Lung (tissue), 11 donors: ENCODE measurements at regions not wholly inside any gene's neighbourhood (a gene's known extent, or its start where the extent isn't known, plus 50 kb on each side); places are given as distances from the start of the nearest gene placed in this dataset.

ENCODE experiments used
- ATAC-seq: fragments of 200-7000 bp; cut with Tn5 transposase; one replicate; pipeline ENCODE4 v1.9.1; 2020; ENCODE audit warnings: moderate number of reproducible peaks; ENCODE audit not compliant: insufficient read depth, low FRiP score
- DNase-seq, 3 donors: peaks; one replicate each; pipeline ENCODE4 v3.0.0-alpha.2; 2013 to 2017
- H3K27ac ChIP-seq, 2 donors: one replicate each; pipeline ENCODE4 v1.5.1; 2013; ENCODE audit warnings: mild to moderate bottlenecking in 2 of 2, moderate library complexity in 2 of 2, control low read depth in 1 of 2, inconsistent platforms in 1 of 2, low read depth in 1 of 2, low read length in 1 of 2
- H3K27me3 ChIP-seq, 3 donors: one replicate each; pipeline ENCODE4 v1.5.1; 2013; ENCODE audit warnings: low read length in 2 of 3; ENCODE audit not compliant: control insufficient read depth in 3 of 3, insufficient read depth in 3 of 3
- H3K36me3 ChIP-seq, 4 donors: one replicate each; pipeline ENCODE4 v1.5.1; 2013; ENCODE audit warnings: low read length in 4 of 4, mild to moderate bottlenecking in 1 of 4, moderate library complexity in 1 of 4; ENCODE audit not compliant: control insufficient read depth in 4 of 4, insufficient read depth in 4 of 4
- H3K4me1 ChIP-seq, 5 donors: one replicate each; pipeline ENCODE4 v1.5.1; 2013; ENCODE audit warnings: low read length in 5 of 5, mild to moderate bottlenecking in 2 of 5, moderate library complexity in 1 of 5; ENCODE audit not compliant: control insufficient read depth in 5 of 5, insufficient read depth in 5 of 5
- H3K4me3 ChIP-seq: one replicate; pipeline ENCODE4 v1.5.1; 2013; ENCODE audit warnings: mild to moderate bottlenecking, control low read depth, moderate library complexity
- H3K9ac ChIP-seq, 2 donors: one replicate each; pipeline ENCODE4 v1.5.1; 2013; ENCODE audit warnings: low read length in 2 of 2, control low read depth in 1 of 2; ENCODE audit not compliant: insufficient read depth in 1 of 2
- H3K9me3 ChIP-seq, 4 donors: one replicate each; pipeline ENCODE4 v1.5.1; 2013; ENCODE audit warnings: low read length in 3 of 4, mild to moderate bottlenecking in 1 of 4, moderate library complexity in 1 of 4; ENCODE audit not compliant: control insufficient read depth in 4 of 4, insufficient read depth in 3 of 4
- CTCF ChIP-seq: IDR thresholded peaks from 2 replicates; pipeline ENCODE4 v1.5.1; 2012; ENCODE audit warnings: mild to moderate bottlenecking; ENCODE audit errors: control extremely low read depth, extremely low read depth
- WGBS, 2 donors: extraction: QIAGEN DNeasy Blood & Tissue Kit; methylation state at CpG; one replicate each; pipeline ENCODE4 v1.1.7; 2013; 5-methylcytosine and 5-hydroxymethylcytosine counted together
- donor health status: control.
- donor health status: control.
- donor health status: Bipolar disorder and iron deficiency.
- donor health status: healthy.
- donor health status: DM: yes; HTN: yes; CAD: no.

GRCh38 chr14:79992407-79993198 is 218.7 kb downstream of the DIO2 start:
- TF ChIP-seq CTCF: no peak
- WGBS, 2 donors: 9 to 25% methylated on average over 4 of the region's 4 CpGs

GRCh38 chr14:79991866-79992265 is 219.4 kb downstream of the DIO2 start:
- Histone ChIP-seq H3K4me3 (no peak overlapping the region), H3K36me3 (no peaks in the 10 kb centered on the region), H3K4me1 (peaks cover 0 to 7% (median 0%) of the 10 kb centered on the region in 5 donors), H3K27me3 (no peaks in the 10 kb centered on the region), H3K9me3 (no peaks in the 10 kb centered on the region), H3K9ac (no peak overlapping the region), H3K27ac (no peak overlapping the region)
- DNase-seq: no peak
- no peak for TF ChIP-seq CTCF
- no peak for ATAC-seq
- 89 to 97% methylated on average over 3 of the region's 3 CpGs for WGBS, 2 donors

More at GRCh38 chr14:79992407-79993198, 218.7 kb downstream of the DIO2 start:
- no peaks in the 10 kb centered on the region for H3K36me3 ChIP-seq
- no peak overlapping the region for H3K4me3 ChIP-seq
- peaks cover 0 to 7% (median 0%) of the 10 kb centered on the region in 5 donors for H3K4me1 ChIP-seq
- H3K27me3 ChIP-seq: no peaks in the 10 kb centered on the region
- no peak for ATAC-seq
- no peaks in the 10 kb centered on the region for H3K9me3 ChIP-seq
- no peak overlapping the region for H3K27ac ChIP-seq
- peak in 2 of 3 donors; percentile 3 to 11 for DNase-seq
- H3K9ac ChIP-seq: no peak overlapping the region

GRCh38 chr14:79989990-79990389 is 221.3 kb downstream of the DIO2 start:
- Histone ChIP-seq H3K9me3 (no peaks in the 10 kb centered on the region), H3K36me3 (no peaks in the 10 kb centered on the region), H3K4me1 (peaks cover 0 to 7% (median 0%) of the 10 kb centered on the region in 5 donors), H3K27ac (no peak overlapping the region), H3K4me3 (no peak overlapping the region), H3K9ac (no peak overlapping the region), H3K27me3 (no peaks in the 10 kb centered on the region)
- no peak for ATAC-seq
- 81 to 86% methylated on average over 2 of the region's 2 CpGs for WGBS, 2 donors
- no peak for DNase-seq
- TF ChIP-seq CTCF: no peak
